Activated CD8-positive, alpha-beta memory T cell treated with anti-CD3 and anti-CD28 coated beads, Interleukin-2, amount 50 U/mL, for 24 hours (primary cell): ENCODE measurements at regions not wholly inside any gene's neighbourhood (a gene's known extent, or its start where the extent isn't known, plus 50 kb on each side); places are given as distances from the start of the nearest gene placed in this dataset.

ENCODE experiments used
- DNase-seq: peaks from one replicate; pipeline ENCODE4 v3.0.0-alpha.2; 2020; ENCODE audit errors: extremely low read depth

DNA sequence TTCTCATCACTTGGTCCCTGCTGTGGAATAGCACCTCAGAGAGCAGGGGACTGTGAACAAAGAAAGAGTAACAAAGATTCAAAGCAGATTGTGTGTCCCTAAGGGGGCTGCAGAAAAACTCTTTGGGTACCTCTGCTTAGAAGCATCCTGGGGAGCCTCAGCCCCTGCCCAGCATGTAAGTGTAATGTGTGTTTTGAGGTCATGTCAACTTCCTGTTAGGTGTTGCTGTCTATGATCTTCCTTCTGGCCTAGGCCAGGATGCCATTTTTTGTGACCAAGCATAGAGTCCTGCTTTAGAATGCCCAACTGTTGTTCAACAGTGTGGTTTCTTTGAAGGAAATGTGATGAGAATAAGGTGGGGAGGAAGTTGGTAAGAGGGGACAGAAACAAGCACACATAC, 77.1 kb upstream of the BCL6 start:
- DNase-seq: no peak

DNA sequence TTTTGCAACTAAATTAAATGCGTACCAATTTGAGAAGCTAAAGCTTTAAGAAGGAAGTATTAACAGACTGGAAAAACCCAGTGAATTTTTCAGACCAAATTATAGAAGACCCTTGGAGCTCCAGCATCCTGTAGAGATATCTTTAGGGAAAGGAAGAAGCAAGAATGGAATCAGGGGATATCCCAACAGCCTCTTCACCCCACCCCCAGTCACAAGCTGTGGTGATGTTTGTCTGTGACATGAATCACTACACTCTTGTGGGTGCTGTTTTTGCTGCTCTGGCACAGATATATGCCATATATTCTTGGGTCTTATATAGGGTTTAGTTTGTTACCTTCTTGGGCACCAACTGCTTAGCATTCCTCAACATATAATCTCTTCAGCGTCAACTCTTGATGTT, 78.5 kb upstream of the BCL6 start:
- no peak for DNase-seq

DNA sequence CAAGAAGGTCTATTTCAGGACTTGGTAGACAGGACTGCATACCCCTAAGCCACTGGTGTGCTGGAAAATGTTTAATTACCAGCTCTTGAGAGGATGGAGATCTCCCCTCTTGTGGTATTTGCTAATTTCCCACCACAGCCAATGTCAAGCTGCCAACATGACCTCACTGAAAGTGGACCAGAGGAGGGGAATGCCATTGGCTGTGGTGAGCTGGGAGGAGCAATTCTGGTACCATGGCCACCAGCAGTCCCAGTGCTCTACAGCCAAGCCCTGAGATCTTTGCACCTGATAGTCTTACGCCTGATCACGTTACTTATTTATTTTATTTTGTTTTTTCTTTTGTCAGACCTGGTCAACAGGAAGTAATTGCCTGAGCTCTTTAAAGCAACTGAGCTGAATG, 82.5 kb upstream of the BCL6 start:
- no peak for DNase-seq

DNA sequence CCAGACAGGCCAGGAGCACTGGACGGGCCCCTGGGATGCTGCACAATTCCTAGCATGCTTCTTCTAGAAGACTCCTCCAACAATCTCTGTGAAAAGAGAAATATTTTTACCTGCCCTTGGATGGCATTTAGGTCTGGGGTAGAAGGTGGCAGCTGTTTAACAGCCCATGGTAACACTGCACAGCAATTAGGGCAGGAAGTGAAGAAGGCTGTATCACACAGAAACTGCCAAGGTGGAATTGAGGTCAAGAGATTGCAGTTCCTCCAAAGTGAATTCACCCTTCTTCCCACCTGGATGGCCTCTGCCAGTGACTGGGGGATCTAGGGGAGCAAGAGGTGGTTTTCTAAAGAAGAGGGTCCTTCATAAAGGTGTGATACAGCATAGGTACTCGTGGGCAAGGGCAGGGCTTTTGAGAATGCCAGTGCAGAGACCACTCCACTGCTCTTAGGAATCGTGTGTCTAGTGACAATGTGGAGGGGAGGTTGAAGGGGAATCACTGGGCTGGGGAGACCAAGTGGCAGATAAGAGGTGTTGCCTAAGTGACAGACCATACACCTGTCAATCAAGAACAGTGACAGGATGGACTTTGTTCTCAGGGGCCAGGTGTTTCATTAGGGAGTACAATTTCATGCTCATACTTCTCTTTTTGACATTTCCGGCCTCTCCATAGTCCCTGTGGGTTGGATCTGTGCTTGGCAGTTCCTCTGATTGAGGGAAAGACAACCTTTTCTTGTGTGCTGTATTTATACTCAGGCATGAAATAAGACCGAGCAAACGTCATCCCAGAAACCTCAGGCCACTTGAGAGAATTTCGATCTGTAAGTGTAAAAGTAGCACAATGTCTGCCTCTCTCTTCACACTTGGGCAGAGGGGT, 83.5 kb upstream of the BCL6 start:
- no peak for DNase-seq

DNA sequence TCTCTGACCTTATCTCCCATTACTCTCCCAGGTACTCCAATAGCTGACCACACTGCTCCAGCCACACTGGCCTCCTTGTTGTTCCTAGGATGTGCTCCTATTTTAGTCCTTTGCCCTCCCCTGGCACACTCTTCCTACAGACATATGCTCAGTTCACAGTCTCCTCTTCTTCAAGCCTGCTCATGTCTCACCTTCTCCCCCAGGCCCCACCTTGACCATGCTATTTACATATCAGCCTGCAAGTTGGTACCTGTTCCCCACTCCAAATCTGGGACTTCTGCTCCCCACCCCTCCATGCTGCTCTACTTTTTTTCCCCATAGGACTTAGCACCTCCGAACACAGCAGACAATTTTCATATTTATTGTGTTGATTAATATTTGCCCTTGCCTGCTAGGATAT, 84.9 kb upstream of the BCL6 start:
- no peak for DNase-seq

DNA sequence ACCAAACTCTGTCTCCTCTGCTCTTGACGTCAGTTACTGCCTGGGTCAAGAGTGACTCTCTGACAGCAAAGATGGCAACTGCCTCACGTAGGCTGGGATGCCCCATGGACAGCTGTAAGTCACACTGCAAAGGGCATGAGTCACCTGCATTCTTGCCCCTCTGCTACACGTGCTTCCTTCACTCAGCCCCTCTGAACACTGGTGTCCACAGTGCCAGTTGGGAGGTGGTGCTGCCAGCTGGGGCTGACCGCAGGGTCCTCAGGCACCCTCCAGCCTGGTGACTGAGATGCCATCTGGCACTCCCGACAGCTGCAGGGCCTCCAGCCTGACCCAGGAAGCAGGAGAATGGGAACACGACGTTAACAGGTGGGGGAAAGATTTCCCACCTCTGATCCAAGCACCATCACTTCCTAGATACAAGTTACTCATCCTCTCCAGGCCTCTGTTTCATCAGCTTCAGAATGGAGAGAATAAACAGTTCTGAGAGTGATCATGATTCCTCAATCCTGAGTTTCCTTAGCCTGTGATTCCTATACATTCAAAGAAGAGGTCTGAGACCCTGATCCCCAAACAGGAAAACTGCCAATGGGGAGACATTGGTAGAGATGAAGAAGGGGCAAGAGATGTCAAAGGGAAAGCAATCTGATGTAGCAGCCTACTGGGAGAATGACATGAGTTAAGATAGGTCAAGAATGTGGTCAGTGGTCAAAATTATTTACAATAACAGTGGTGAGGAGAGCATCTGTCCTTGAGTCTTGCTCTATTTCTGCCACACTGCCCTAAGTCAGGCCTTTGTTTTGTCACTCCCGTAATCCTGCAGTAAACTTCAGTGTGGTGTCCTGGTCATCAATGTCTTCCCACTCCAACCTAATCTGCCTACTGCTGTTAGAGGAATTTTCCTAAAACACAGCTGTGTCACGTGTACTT, 86.1 kb upstream of the BCL6 start:
- no peak for DNase-seq

DNA sequence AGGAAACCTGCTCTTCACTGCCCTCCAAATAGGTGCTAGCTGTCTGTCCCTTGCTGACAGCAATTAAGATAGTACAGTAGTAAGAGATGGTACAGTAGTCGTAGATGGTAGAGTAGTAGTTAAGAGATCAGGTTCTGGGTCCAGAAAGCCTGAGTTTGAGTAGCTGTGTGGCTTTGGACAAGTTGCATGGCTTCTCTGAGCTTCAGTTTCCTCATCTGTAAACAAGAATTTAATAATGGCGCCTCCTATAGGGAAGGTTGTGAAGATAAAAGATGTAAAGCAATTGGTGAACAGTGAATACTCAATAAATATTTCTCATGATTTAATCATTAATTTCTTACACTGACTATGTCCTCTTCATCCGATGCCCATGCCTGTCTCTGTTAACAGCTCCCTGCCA, 86.9 kb upstream of the BCL6 start:
- DNase-seq: no peak

DNA sequence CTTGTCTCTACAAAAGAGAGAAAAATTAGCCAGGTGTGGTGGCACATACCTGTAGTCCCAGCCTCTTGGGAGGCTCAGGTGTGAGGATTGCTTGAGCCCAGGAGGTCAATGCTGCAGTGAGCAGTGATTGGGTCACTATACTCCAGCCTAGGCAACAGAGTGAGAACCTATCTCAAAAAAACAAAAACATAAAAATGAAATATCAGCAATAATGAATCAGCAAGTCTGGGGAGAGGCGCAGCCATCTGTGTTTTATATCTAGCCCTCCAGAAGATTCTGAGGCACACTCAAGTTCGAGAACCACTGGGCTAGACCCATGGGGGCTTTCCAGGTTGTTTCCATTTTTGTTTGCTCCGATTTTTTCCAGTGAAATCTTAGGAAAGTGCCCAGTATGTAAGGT, 88.1 kb upstream of the BCL6 start:
- DNase-seq: no peak

DNA sequence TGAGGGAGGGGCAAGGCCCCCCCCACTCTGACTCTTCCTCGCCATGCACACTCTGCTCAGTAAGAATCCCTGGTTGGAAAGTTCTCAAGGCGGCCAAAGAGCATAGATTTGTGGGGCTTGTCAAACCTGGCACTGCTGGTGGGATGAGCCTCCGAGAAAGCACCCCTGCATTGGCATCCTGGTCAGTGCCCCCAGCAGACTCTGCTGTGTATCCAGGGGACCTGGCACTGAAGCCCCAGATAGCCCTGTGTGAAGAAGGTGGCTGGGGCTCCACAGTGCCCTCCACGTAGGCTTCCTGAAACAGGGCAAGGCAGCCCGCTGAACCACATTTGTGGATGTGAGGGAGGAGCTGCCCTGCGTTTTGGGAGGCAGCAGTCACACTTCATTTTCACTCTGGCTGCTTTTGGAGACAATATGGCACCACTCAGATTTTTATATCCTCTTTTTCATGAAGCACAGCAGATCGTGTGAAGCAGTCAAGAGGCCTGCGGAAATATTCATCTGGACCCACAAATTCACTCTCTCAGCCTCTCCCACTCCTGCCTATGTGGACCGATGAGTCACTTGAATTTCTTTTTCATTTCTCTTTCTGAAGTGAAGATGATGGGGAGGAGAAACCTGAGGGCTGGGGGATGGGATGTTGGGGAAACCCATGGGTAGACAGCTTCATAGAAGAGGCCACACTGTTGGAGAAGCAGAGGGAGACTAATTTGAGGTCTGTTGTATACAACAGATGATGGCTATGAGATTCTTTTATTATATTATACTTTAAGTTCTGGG, 88.7 kb upstream of the BCL6 start:
- peak; percentile 18 for DNase-seq

DNA sequence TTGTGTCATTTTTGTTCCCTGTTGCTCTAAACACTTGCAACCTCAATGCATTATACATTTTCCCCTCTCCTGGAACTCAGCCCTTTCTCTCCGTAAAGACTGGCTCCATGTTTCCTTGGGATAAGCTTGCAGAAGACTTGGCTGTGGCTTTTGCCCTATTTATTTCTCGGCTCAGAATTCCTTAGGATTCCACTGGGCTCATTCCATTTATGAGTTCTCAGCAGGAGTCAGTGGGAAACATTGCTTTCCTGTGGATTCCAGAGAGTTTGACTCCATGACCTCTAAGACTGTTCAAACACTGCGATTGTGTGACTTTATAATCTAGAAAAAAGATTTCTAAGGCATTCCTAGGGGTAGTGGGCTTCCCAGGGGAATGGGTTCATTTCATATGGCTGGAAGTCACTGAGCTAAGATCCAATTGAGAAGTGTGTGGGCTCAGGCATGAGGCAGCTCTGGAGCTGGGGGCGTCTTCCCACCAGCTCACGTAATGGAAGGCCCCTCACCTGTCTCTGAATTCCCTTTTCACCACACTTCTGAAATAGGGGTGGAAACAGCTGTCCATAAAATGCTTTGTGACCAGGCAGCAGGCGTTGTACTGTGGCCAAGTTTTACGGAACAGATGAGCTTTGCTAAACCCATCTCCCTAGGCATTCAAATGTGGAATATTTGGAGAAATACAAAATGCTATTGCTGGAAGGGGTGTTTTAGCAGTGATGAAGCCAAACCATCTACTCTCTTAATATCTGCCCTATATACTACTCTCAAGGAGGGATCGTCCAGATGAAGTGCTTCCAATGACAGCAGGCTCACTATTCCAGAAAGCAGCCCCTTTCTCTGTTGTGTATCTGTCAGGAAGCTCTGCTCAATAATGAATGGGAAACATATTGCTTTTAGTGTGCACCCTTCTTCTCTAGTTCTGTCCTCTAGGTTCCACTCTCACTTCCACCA, 91.8 kb upstream of the BCL6 start:
- DNase-seq: no peak

DNA sequence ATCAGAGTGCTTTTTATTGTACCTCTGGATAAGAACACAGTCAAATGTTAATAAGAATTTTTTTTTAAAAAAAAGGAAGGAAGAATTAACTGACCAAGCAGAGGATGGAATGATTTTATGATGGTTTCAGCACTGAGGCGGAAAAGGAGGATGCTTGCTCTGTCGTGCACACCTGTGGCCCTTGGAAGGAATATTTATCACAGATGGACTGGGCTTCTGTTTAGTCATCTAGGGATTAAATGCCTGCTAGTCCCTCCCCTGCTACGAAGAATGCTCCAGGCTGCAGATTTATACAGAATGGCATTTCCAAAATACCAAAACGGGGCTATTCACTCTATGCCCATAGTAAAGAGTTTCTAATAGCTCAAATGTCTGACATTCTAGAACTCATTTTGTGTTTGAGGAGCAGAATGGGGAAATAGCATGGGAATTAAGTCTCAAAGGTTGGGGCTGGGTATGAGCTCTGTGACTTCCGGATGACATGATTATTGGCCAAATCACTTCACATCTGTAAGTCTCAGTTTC, 92.8 kb upstream of the BCL6 start:
- DNase-seq: no peak

DNA sequence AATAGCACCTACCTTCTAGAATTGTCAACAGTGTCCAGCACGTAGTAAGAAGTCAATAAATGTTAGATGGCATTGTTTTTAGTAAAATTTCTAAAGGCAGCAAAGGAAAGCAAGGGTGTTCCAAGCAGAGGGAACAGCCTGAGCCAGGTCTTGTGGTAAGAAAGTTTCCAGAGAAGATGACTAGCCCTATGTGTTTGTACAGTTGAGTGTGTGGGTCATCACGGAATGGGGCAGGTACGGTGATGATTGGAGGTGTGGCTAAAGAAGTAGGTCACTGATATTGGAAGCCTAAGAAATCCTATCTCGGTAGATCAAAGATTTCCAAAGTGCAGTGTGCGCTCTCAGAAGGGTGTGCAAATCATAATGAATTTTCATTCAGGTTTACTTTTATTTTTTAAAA, 94.2 kb upstream of the BCL6 start:
- DNase-seq: no peak

DNA sequence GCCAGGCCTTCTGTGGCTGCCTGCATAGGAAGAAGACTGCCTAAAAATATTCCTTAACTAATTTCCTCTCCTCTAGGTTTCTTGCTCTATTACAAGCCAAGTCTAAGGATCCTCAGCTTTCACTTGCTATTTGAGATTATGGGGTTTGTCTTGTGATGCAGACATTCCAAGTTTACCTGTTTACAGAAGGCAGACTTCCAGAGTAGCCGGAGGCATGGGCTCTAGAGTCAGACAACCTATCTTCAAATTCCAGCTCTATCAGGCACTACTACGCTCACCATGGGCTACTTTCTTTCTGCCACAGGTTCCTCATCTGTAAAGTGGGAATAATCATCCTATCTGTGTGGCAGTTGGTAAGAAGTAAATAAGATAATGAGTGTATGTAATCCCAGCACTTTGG, 95.6 kb upstream of the BCL6 start:
- DNase-seq: no peak

DNA sequence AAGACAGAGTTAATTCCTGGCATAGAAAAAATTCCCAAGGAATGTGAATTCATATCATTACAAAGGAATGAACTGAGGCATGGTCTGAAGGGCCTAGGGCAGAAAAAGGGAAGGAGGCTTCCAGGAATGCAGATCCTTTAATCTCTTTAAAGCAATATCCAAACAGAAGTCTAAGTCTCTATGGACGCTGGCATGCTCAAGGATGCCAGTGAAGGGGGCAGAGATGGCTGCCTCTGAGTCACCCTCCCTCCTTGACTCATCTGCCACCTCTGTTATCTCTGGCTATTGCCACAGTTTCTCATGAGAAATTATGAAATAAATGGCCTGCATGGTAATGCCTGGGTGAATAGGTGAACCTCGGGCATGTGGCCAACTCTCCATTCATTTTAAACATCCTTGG, 96.3 kb upstream of the BCL6 start:
- DNase-seq: no peak

DNA sequence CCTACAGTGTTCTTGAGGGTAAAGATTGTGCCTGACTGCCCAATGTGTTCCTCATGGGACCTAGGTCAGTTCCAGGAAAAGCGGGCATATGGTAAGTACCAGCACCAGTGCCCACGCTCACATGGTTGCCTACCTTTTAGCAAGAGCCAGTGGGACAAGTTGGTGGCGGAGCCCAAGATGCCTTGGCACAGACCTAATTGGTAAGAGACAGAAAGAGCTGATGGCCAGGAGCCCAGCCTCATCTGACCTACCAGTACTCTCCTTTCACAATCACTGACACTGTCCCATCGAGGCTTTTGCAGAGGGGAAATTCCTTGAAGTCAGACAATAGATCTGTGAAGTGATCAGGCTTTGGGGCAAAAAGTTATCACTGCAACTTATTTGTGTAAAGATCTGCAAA, 98.4 kb upstream of the BCL6 start:
- DNase-seq: no peak

DNA sequence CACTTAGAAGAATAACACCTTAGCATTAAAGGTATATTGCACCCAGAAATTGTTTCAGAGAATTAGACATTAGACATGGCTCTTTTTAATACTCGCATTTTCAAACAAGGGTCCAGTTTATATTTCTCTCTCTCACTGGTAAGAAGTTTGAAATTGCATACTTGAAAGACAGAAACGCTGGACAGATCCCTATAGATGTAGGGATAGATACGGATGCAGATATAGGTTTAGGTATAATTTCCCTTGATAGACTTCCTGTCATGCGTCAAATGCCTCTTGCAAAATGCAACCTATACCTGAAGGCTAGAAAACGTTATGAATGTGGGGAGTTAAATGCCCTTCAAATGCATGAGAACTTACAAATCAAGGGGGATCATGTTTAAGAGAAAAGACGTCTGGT, 99.4 kb upstream of the BCL6 start:
- no peak for DNase-seq

DNA sequence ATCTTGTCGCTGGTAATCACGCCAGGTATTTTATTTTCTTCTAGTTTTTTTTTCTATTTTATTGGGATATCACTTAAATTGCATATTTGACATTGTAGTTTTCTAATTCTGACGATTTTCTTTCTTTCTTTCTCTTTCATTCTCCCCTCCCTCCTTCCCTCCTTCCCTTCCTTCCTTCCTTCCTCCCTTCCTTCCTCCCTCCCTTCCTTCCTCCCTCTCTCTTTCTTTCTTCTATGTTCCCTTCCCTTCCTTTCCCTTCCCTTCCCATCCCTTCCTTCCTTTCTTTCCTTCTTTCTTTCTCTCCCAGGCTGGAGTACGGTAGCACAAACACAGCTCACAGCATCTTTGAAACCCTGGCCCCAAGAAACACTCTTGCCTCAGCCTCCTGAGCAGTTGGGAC, 100.6 kb upstream of the BCL6 start:
- DNase-seq: no peak

DNA sequence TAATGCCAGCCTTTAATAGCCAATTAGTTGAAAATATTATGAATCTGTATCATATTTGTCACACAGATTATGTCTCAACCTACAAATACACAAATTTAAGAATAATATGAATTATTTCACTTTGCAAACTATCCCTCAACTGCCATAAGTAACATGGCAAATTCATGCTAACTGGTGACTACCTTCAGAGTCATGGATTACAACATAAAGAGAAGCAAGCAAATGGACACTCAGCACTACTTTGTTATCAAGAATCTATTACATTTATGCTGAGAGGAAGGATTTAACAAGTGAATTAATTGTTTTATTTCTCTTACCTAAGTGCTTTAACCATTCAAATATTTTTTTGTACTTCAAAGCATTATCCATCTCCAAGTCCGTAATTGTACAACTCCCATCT, 103.1 kb upstream of the BCL6 start:
- no peak for DNase-seq

DNA sequence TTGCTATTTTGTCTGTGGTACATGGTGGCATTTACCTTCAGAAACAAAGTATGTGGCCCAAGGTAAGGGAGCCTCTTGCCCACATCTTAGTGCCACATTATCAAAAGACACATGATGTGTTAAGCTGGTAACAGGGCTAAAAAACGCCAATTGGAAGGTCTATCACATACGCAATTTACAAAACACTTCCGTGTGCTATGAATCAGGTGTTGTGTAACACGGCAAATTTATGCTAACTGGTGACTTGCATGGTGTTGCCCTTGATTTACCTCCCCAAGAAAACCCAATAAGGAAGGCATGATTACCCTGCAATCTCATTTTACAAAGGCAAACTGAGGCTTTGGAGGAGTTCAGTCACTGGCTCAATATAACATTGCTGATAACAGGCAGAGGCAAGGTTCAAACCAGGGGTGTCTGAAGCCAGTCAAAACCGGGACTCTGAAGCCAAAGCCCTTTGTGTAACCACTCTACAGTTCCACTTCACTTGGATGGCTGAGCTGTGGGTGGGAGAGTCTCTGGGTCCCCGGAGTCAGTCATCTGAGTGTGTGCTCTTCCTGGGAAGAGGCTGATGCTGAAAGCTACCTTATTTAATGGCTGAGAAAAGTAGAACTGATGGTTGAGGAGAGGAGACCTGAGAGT, 103.9 kb upstream of the BCL6 start:
- DNase-seq: no peak

DNA sequence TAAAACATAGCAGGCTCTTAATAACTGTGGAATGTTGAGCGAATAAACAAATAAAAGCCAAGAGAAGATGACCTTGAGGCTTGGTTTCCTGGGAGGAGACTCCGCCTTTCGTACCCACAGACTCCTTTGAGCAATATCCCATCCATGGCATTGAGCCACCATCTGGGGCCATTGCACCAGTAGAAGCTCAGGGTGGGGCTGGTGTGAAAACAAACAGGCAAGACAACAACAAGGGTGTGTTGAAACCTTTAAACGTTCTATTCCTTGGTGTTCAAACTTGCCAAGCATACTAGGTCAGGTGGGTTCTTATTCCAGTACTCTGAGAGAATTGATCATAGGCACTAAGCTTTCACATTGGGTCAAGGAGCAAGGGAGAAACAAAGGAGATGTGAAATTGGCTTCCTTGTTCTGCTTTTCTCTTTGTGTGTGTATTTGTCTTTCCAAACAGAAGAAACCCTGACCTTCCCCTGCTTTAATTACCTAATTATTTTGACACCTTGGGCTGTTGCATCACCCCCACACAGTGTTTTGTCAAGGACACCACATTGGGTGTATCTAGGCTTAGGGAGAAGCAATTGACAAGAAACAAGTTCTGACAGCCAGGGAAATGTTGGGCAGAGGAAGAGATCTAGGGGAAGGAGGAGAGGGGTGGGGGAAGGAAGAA, 105.1 kb upstream of the BCL6 start:
- DNase-seq: no peak
